ENCODE measurements at regions not wholly inside any gene's neighbourhood (a gene's known extent, or its start where the extent isn't known, plus 50 kb on each side); places are given as distances from the start of the nearest gene placed in this dataset.

- Histone ChIP-seq H3K27ac (no peak overlapping the region), H3K27me3 (no peaks in the 10 kb centered on the region), H3K4me1 (ENCODE audit: low read depth) (no peaks in the 10 kb centered on the region), H3K36me3 (no peaks in the 10 kb centered on the region), H3K4me3 (no peak overlapping the region), H3K9me3 (ENCODE audit: low read depth) (no peaks in the 10 kb centered on the region)
- TF ChIP-seq, protein P1, sequence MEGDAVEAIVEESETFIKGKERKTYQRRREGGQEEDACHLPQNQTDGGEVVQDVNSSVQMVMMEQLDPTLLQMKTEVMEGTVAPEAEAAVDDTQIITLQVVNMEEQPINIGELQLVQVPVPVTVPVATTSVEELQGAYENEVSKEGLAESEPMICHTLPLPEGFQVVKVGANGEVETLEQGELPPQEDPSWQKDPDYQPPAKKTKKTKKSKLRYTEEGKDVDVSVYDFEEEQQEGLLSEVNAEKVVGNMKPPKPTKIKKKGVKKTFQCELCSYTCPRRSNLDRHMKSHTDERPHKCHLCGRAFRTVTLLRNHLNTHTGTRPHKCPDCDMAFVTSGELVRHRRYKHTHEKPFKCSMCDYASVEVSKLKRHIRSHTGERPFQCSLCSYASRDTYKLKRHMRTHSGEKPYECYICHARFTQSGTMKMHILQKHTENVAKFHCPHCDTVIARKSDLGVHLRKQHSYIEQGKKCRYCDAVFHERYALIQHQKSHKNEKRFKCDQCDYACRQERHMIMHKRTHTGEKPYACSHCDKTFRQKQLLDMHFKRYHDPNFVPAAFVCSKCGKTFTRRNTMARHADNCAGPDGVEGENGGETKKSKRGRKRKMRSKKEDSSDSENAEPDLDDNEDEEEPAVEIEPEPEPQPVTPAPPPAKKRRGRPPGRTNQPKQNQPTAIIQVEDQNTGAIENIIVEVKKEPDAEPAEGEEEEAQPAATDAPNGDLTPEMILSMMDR (IDR thresholded peaks at IDR 0.05; ENCODE audit: low read depth, low read length): no peak
- DNase-seq (ENCODE audit: low read depth in 1 of 2, low spot score in 1 of 2): no peak
Observed at GRCh38 chr1:70760154-70760553, 287.5 kb downstream of the PTGER3 start.

GRCh38 chr1:70762386-70762785 is 285.2 kb downstream of the PTGER3 start:
- Histone ChIP-seq H3K4me1 (ENCODE audit: low read depth) (no peaks in the 10 kb centered on the region), H3K27ac (no peak overlapping the region), H3K27me3 (no peaks in the 10 kb centered on the region), H3K36me3 (no peaks in the 10 kb centered on the region), H3K9me3 (ENCODE audit: low read depth) (no peaks in the 10 kb centered on the region), H3K4me3 (no peak overlapping the region)
- DNase-seq (ENCODE audit: low read depth in 1 of 2, low spot score in 1 of 2): no peak
- TF ChIP-seq, protein P1 (IDR thresholded peaks at IDR 0.05; ENCODE audit: low read depth, low read length): no peak

DNA sequence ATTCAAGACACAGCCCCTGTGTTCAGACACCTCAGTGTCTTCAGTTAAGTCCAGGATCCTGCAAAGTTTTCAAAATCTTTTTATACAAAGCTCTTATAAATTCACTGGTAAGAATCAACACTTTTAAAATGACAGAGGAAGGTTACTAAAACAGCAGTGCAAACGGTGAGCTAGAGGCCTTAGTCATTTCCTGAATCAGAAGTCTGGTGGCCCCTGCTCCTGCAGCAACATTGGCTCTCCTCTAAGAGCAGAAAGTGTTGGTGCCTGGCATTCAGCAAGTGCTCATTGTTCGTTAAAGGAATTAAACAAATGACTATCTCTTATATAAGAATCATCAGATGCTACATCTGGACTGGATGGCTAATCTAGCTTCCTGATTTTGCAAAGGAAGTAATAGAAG is 282.9 kb downstream of the PTGER3 start:
- no peaks in the 10 kb centered on the region for H3K27me3 ChIP-seq
- H3K36me3 ChIP-seq: no peaks in the 10 kb centered on the region
- H3K4me3 ChIP-seq: no peak overlapping the region
- H3K27ac ChIP-seq: no peak overlapping the region
- no peak for DNase-seq (ENCODE audit: low read depth in 1 of 2, low spot score in 1 of 2)
- no peaks in the 10 kb centered on the region for H3K4me1 ChIP-seq (ENCODE audit: low read depth)
- no peaks in the 10 kb centered on the region for H3K9me3 ChIP-seq (ENCODE audit: low read depth)
- TF ChIP-seq, protein P1 (IDR thresholded peaks at IDR 0.05; ENCODE audit: low read depth, low read length): no peak

DNA sequence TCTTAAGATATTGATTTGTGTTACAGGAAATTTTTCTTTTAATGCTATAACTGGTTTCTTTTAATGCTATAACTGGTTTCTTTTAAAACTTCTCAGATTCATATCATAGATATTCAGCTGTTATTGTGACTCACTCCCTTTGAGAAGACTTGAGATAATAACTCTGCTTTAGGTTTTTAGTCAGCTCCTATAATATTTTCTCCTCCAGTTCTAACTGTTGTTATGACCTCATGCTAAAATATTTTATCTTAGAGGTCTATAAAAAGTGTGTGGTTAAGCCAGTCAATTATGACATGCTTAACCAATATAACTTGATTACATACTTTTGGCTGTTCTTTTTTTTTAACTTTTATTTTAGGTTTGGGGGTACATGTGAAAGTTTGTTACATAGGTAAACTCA is 280.2 kb downstream of the PTGER3 start:
- TF ChIP-seq, protein P1 (IDR thresholded peaks at IDR 0.05; ENCODE audit: low read depth, low read length): no peak
- H3K4me1 ChIP-seq (ENCODE audit: low read depth): no peaks in the 10 kb centered on the region
- no peak overlapping the region for H3K4me3 ChIP-seq
- no peaks in the 10 kb centered on the region for H3K36me3 ChIP-seq
- H3K9me3 ChIP-seq (ENCODE audit: low read depth): no peaks in the 10 kb centered on the region
- H3K27me3 ChIP-seq: no peaks in the 10 kb centered on the region
- DNase-seq (ENCODE audit: low read depth in 1 of 2, low spot score in 1 of 2): no peak
- no peak overlapping the region for H3K27ac ChIP-seq

DNA sequence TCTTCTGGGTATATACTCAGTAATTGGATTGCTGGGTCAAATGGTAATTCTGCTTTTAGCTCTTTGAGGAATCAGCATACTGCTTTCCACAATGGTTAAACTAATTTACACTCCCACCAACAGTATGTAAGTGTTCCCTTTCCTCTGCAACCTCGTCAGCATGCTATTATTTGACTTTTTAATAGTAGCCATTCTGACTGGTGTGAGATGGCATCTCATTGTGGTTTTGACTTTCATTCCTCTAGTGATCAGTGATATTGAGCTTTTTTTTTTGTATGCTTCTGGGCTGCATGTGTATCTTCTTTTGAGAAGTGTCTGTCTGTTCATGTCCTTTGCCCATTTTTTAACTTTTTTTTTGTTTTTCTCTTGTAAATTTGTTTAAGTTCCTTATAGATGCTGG is 279.4 kb downstream of the PTGER3 start:
- Histone ChIP-seq H3K4me3 (no peak overlapping the region), H3K27ac (no peak overlapping the region), H3K36me3 (no peaks in the 10 kb centered on the region), H3K27me3 (no peaks in the 10 kb centered on the region), H3K9me3 (ENCODE audit: low read depth) (no peaks in the 10 kb centered on the region), H3K4me1 (ENCODE audit: low read depth) (no peaks in the 10 kb centered on the region)
- DNase-seq (ENCODE audit: low read depth in 1 of 2, low spot score in 1 of 2): no peak
- TF ChIP-seq, protein P1 (IDR thresholded peaks at IDR 0.05; ENCODE audit: low read depth, low read length): no peak
